B cell (primary cell): ENCODE measurements at regions not wholly inside any gene's neighbourhood (a gene's known extent, or its start where the extent isn't known, plus 50 kb on each side); places are given as distances from the start of the nearest gene placed in this dataset.
"Not testable (repeated sequence)": the region's sequence is repeated elsewhere in the genome, so short reads cannot be mapped to it uniquely, and the experiment has no call there.

ENCODE experiments used
- ATAC-seq: fragments of 200-7000 bp; cut with Tn5 transposase; one replicate; pipeline ENCODE4 v1.10.0; 2021; ENCODE audit warnings: low read depth, mild to moderate bottlenecking, moderate number of reproducible peaks, moderate library complexity
- CTCF ChIA-PET: fragments of 350-600 bp; sonication (Branson Sonifier 250); formaldehyde crosslinking; loops from one replicate; lab custom pipeline; 2021; ENCODE audit warnings: antibody characterized with exemption, inconsistent platforms; lab: Charles Lee
- POLR2A ChIA-PET: fragments of 350-600 bp; sonication (Branson Sonifier 250); formaldehyde crosslinking; loops from one replicate; lab custom pipeline; 2021; ENCODE audit warnings: antibody characterized with exemption; lab: Charles Lee
- DNase-seq: peaks from one replicate; pipeline ENCODE4 v3.0.0; 2013
- H2AFZ ChIP-seq: 2 replicates; pipeline ENCODE4 v1.6.1; 2012; ENCODE audit warnings: mild to moderate bottlenecking, low read depth, low read length; ENCODE audit not compliant: insufficient read depth, poor library complexity, severe bottlenecking
- H3K27ac ChIP-seq, 2 donors: 1 replicate in 1 of 2; 2 replicates in 1 of 2; pipeline ENCODE4 v1.5.1; 2012 to 2013; ENCODE audit warnings: low read length in 2 of 2, mild to moderate bottlenecking in 2 of 2, moderate library complexity in 1 of 2
- H3K27me3 ChIP-seq, 4 experiments: fragments of 200-600 bp in 1 of 4; sonication (generic) in 1 of 4; replicated peaks in 1 of 4; 1 replicate in 2 of 4; 2 replicates in 2 of 4; pipeline versions ENCODE4 v1.6.1 to v1.7.0; 2013 to 2016; ENCODE audit warnings: low read length in 3 of 4, mild to moderate bottlenecking in 2 of 4, mixed read lengths in 1 of 4, moderate library complexity in 1 of 4; ENCODE audit not compliant: insufficient read depth in 4 of 4, control insufficient read depth in 3 of 4; ENCODE audit errors: control extremely low read depth in 1 of 4
- H3K36me3 ChIP-seq, 2 experiments: replicated peaks in 1 of 2; 1 replicate in 1 of 2; 2 replicates in 1 of 2; pipeline versions ENCODE4 v1.6.1 to v1.7.1; 2013; ENCODE audit warnings: low read length in 1 of 2; ENCODE audit not compliant: insufficient read depth in 2 of 2, control insufficient read depth in 1 of 2; ENCODE audit errors: control extremely low read depth in 1 of 2, extremely low read depth in 1 of 2
- H3K4me1 ChIP-seq, 2 donors: fragments of 200-600 bp in 1 of 2; sonication (generic) in 1 of 2; 1 replicate in 1 of 2; 2 replicates in 1 of 2; pipeline versions ENCODE4 v1.5.1 to v1.6.1; 2013 to 2017; ENCODE audit warnings: low read length in 2 of 2; ENCODE audit not compliant: control insufficient read depth in 2 of 2, insufficient read depth in 2 of 2
- H3K4me2 ChIP-seq: replicated peaks from 2 replicates; pipeline ENCODE3; 2012; ENCODE audit warnings: mild to moderate bottlenecking, low read depth, low read length; ENCODE audit not compliant: poor library complexity, severe bottlenecking
- H3K4me3 ChIP-seq, 5 experiments: fragments of 200-600 bp in 1 of 5; sonication (generic) in 1 of 5; 1 replicate in 3 of 5; 2 replicates in 2 of 5; pipeline versions ENCODE4 v1.5.1 to v1.7.0; 2011 to 2016; ENCODE audit warnings: low read length in 4 of 5, mild to moderate bottlenecking in 4 of 5, low read depth in 2 of 5, control low read depth in 1 of 5, moderate library complexity in 1 of 5; ENCODE audit not compliant: insufficient read depth in 1 of 5; ENCODE audit errors: control extremely low read depth in 1 of 5, extremely low read depth in 1 of 5
- H3K79me2 ChIP-seq: fragments of 200-600 bp; sonication (generic); one replicate; pipeline ENCODE4 v1.6.0; 2016; ENCODE audit warnings: low read length; ENCODE audit not compliant: control insufficient read depth, insufficient read depth
- H3K9ac ChIP-seq: fragments of 200-600 bp; sonication (generic); 2 replicates; pipeline ENCODE4 v1.6.1; 2017; ENCODE audit warnings: mild to moderate bottlenecking, low read length, moderate library complexity
- H3K9me3 ChIP-seq, 3 donors: one replicate each; pipeline versions ENCODE4 v1.6.1 to v1.7.1; 2013; ENCODE audit warnings: low read length in 2 of 3; ENCODE audit not compliant: control insufficient read depth in 2 of 3, insufficient read depth in 1 of 3; ENCODE audit errors: control extremely low read depth in 1 of 3
- H4K20me1 ChIP-seq: 2 replicates; pipeline ENCODE4 v1.6.0; 2012; ENCODE audit warnings: mild to moderate bottlenecking, low read length; ENCODE audit not compliant: insufficient read depth, control insufficient read depth, poor library complexity, severe bottlenecking
- H3K27ac Mint-ChIP-seq: one replicate; pipeline ENCODE4 v1.8.0; 2021; ENCODE audit warnings: mixed read lengths
- H3K27me3 Mint-ChIP-seq: one replicate; pipeline ENCODE4 v1.8.0; 2021; ENCODE audit warnings: mixed read lengths
- H3K4me1 Mint-ChIP-seq: one replicate; pipeline ENCODE4 v1.8.0; 2021; ENCODE audit warnings: mixed read lengths
- H3K4me3 Mint-ChIP-seq: one replicate; pipeline ENCODE4 v1.8.0; 2021; ENCODE audit warnings: mixed read lengths
- H3K9me3 Mint-ChIP-seq: one replicate; pipeline ENCODE4 v1.8.0; 2022; ENCODE audit warnings: mixed read lengths; ENCODE audit not compliant: insufficient read depth
- CTCF ChIP-seq: fragments of 200-600 bp; IDR thresholded peaks from one replicate; pipeline ENCODE4 v1.8.0; 2022; ENCODE audit warnings: antibody characterized with exemption, mild to moderate bottlenecking
- EZH2 ChIP-seq: IDR thresholded peaks from 2 replicates; pipeline ENCODE4 v1.6.1; 2012; ENCODE audit warnings: borderline replicate concordance, low read depth, mild to moderate bottlenecking, moderate library complexity, low read length; ENCODE audit not compliant: insufficient read depth, poor library complexity, severe bottlenecking
- WGBS: methylation state at CpG from one replicate; pipeline ENCODE4 v1.1.5; 2013; ENCODE audit warnings: missing lambda C conversion rate; ENCODE audit not compliant: insufficient coverage; 5-methylcytosine and 5-hydroxymethylcytosine counted together
- intact Hi-C: fragments of 100-400 bp; cut with micrococcal nuclease; formaldehyde crosslinking; loops from one replicate; pipeline ENCODE4 v1.10.0; 2022

GRCh38 chr1:168490306-168490705, 53.5 kb downstream of the XCL2 start:
- peaks cover 5% of the 10 kb centered on the region for H3K9me3 Mint-ChIP-seq
- Histone ChIP-seq H3K9me3 (peaks cover 0 to 1% (median 0%) of the 10 kb centered on the region in 3 donors), H3K79me2 (no peaks in the 10 kb centered on the region), H3K9ac (no peak overlapping the region), H3K4me3 (no peak overlapping the region), H2AFZ (no peak overlapping the region), H3K4me1 (no peaks in the 10 kb centered on the region), H3K27ac (no peak overlapping the region), H4K20me1 (no peaks in the 10 kb centered on the region), H3K4me2 (no peak overlapping the region), H3K27me3 (no peaks in the 10 kb centered on the region), H3K36me3 (no peaks in the 10 kb centered on the region)
- no peak overlapping the region for H3K27ac Mint-ChIP-seq
- no peak for ATAC-seq
- intact Hi-C loops, result no loop called here
- CTCF ChIA-PET, result no interaction called here
- no peak for TF ChIP-seq CTCF
- no peak for TF ChIP-seq EZH2
- H3K4me3 Mint-ChIP-seq, result no peak overlapping the region
- no peak for DNase-seq
- no peaks in the 10 kb centered on the region for H3K4me1 Mint-ChIP-seq
- POLR2A ChIA-PET, result no interaction called here
- H3K27me3 Mint-ChIP-seq, result peaks cover 10% of the 10 kb centered on the region

- no peak overlapping the region for H3K27ac Mint-ChIP-seq
- H3K4me3 Mint-ChIP-seq, result no peak overlapping the region
- Histone ChIP-seq H2AFZ (no peak overlapping the region), H3K27ac (no peak overlapping the region), H3K4me1 (no peaks in the 10 kb centered on the region), H3K9ac (no peak overlapping the region), H4K20me1 (no peaks in the 10 kb centered on the region), H3K36me3 (no peaks in the 10 kb centered on the region), H3K4me3 (no peak overlapping the region), H3K79me2 (no peaks in the 10 kb centered on the region), H3K27me3 (no peaks in the 10 kb centered on the region), H3K4me2 (no peak overlapping the region), H3K9me3 (peaks cover 0 to 1% (median 0%) of the 10 kb centered on the region in 3 donors)
- H3K9me3 Mint-ChIP-seq, result peaks cover 5% of the 10 kb centered on the region
- ChIA-PET POLR2A (no interaction called here), CTCF (no interaction called here)
- no peaks in the 10 kb centered on the region for H3K4me1 Mint-ChIP-seq
- no CpG with 5 or more reads among the region's 1 CpG for WGBS
- ATAC-seq, result no peak
- intact Hi-C loops, result no loop called here
- DNase-seq, result no peak
- peaks cover 5% of the 10 kb centered on the region for H3K27me3 Mint-ChIP-seq
- no peak for TF ChIP-seq CTCF
Observed at GRCh38 chr1:168488138-168488537, 55.7 kb downstream of the XCL2 start.

GRCh38 chr1:168486820-168487219, 57.0 kb downstream of the XCL2 start:
- H3K27ac ChIP-seq, CTCF ChIA-PET, H3K27me3 ChIP-seq, H3K4me1 ChIP-seq, H2AFZ ChIP-seq, H3K9ac ChIP-seq, H3K27ac Mint-ChIP-seq, H3K4me1 Mint-ChIP-seq, H3K36me3 ChIP-seq, H3K27me3 Mint-ChIP-seq, H3K79me2 ChIP-seq, H3K4me3 ChIP-seq, H3K4me3 Mint-ChIP-seq, ATAC-seq, POLR2A ChIA-PET, H3K9me3 Mint-ChIP-seq, H3K9me3 ChIP-seq, intact Hi-C loops, H4K20me1 ChIP-seq, DNase-seq, H3K4me2 ChIP-seq: not testable (repeated sequence)
- WGBS, result no CpG with 5 or more reads among the region's 1 CpG
